NCI-H2196 (cell line): ENCODE measurements at regions not wholly inside any gene's neighbourhood (a gene's known extent, or its start where the extent isn't known, plus 50 kb on each side); places are given as distances from the start of the nearest gene placed in this dataset.
A peak's percentile ranks its signal among the peaks of the same experiment; 100 is the strongest.
"Not testable (repeated sequence)": the region's sequence is repeated elsewhere in the genome, so short reads cannot be mapped to it uniquely, and the experiment has no call there.

Experiments
- DNase-seq: peaks from one replicate; lab custom pipeline; 2025; ENCODE audit not compliant: unreplicated experiment; lab: John Stamatoyannopoulos, UW

- no peak for DNase-seq
Observed at GRCh38 chr1:25134307-25134706, 98.0 kb downstream of the SYF2 start.

GRCh38 chr1:25131794-25132193, 100.5 kb downstream of the SYF2 start:
- no peak for DNase-seq

- no peak for DNase-seq
Observed at GRCh38 chr1:25130895-25131294, 101.4 kb downstream of the SYF2 start.

- no peak for DNase-seq
Observed at GRCh38 chr1:25129380-25129779, 102.9 kb downstream of the SYF2 start.

GRCh38 chr1:25128121-25128621, 104.1 kb downstream of the SYF2 start:
- DNase-seq = no peak

- DNase-seq = no peak
Observed at GRCh38 chr1:25126562-25126961, 105.7 kb downstream of the SYF2 start.

GRCh38 chr1:25123551-25123950, 108.8 kb downstream of the SYF2 start:
- no peak for DNase-seq

GRCh38 chr1:25122747-25123146, 109.6 kb downstream of the SYF2 start:
- DNase-seq = no peak

- no peak for DNase-seq
Observed at GRCh38 chr1:25120281-25120680, 112.0 kb downstream of the SYF2 start.

- DNase-seq = no peak
Observed at GRCh38 chr1:25118546-25118945, 113.8 kb downstream of the SYF2 start.

GRCh38 chr1:25117233-25117823, 115.0 kb downstream of the SYF2 start:
- DNase-seq = peak; percentile 4

- DNase-seq = no peak
Observed at GRCh38 chr1:25116832-25117231, 115.5 kb downstream of the SYF2 start.

GRCh38 chr1:25116117-25116516, 116.2 kb downstream of the SYF2 start:
- DNase-seq = not testable (repeated sequence)

- DNase-seq = no peak
Observed at GRCh38 chr1:25113731-25114130, 118.6 kb downstream of the SYF2 start.

- no peak for DNase-seq
Observed at GRCh38 chr1:25113086-25113485, 119.2 kb downstream of the SYF2 start.

- DNase-seq = no peak
Observed at GRCh38 chr1:25112400-25112799, 119.9 kb downstream of the SYF2 start.

- no peak for DNase-seq
Observed at GRCh38 chr1:25111706-25112105, 120.6 kb downstream of the SYF2 start.

GRCh38 chr1:25110485-25110884, 121.8 kb downstream of the SYF2 start:
- no peak for DNase-seq

GRCh38 chr1:25110036-25110435, 122.3 kb downstream of the SYF2 start:
- DNase-seq = no peak

- DNase-seq = no peak
Observed at GRCh38 chr1:25109531-25109951, 122.8 kb downstream of the SYF2 start.

GRCh38 chr1:25107643-25108010, 124.7 kb downstream of the SYF2 start:
- DNase-seq = no peak

- no peak for DNase-seq
Observed at GRCh38 chr1:25106976-25107642, 125.2 kb downstream of the SYF2 start.

- DNase-seq = no peak
Observed at GRCh38 chr1:25106352-25106751, 126.0 kb downstream of the SYF2 start.
